LNCAP (cell line): ENCODE measurements at regions not wholly inside any gene's neighbourhood (a gene's known extent, or its start where the extent isn't known, plus 50 kb on each side); places are given as distances from the start of the nearest gene placed in this dataset.

ENCODE experiments used
- CTCF ChIP-seq: fragments of 450-650 bp; IDR thresholded peaks from 2 replicates; pipeline ENCODE4 v1.5.1; 2017; ENCODE audit warnings: mild to moderate bottlenecking

GRCh38 chr11:112882494-112883381 is 78.5 kb upstream of the NCAM1 start:
- TF ChIP-seq CTCF = no peak

GRCh38 chr11:112884012-112884767 is 77.0 kb upstream of the NCAM1 start:
- TF ChIP-seq CTCF = no peak

GRCh38 chr11:112885744-112886433 is 75.3 kb upstream of the NCAM1 start:
- TF ChIP-seq CTCF = no peak

- no peak for TF ChIP-seq CTCF
Measured at GRCh38 chr11:112886434-112887370, 74.5 kb upstream of the NCAM1 start.

GRCh38 chr11:112889446-112889845 is 71.8 kb upstream of the NCAM1 start:
- no peak for TF ChIP-seq CTCF

GRCh38 chr11:112899235-112900006 is 61.8 kb upstream of the NCAM1 start:
- TF ChIP-seq CTCF = no peak
